PC-3 (cell line): ENCODE measurements at regions not wholly inside any gene's neighbourhood (a gene's known extent, or its start where the extent isn't known, plus 50 kb on each side); places are given as distances from the start of the nearest gene placed in this dataset.

ENCODE experiments used
- EZH2 ChIP-seq: fragments of 300-600 bp; sonication (generic); IDR thresholded peaks from one replicate; pipeline ENCODE4 v1.6.1; 2017; ENCODE audit warnings: antibody characterized with exemption, mild to moderate bottlenecking, low read length; ENCODE audit not compliant: unreplicated experiment
- EZH2phosphoT487 ChIP-seq: fragments of 300-600 bp; sonication (generic); IDR thresholded peaks from 2 replicates; pipeline ENCODE4 v1.6.1; 2018; ENCODE audit warnings: mild to moderate bottlenecking, antibody characterized with exemption, low read length, borderline replicate concordance
- TF ChIP-seq, protein P1 (sequence below): fragments of 300-600 bp; sonication (generic); conservative IDR thresholded peaks from 2 replicates; pipeline ENCODE4 v1.5.1; 2017; ENCODE audit warnings: antibody characterized with exemption, low read depth, mild to moderate bottlenecking, low read length

DNA sequence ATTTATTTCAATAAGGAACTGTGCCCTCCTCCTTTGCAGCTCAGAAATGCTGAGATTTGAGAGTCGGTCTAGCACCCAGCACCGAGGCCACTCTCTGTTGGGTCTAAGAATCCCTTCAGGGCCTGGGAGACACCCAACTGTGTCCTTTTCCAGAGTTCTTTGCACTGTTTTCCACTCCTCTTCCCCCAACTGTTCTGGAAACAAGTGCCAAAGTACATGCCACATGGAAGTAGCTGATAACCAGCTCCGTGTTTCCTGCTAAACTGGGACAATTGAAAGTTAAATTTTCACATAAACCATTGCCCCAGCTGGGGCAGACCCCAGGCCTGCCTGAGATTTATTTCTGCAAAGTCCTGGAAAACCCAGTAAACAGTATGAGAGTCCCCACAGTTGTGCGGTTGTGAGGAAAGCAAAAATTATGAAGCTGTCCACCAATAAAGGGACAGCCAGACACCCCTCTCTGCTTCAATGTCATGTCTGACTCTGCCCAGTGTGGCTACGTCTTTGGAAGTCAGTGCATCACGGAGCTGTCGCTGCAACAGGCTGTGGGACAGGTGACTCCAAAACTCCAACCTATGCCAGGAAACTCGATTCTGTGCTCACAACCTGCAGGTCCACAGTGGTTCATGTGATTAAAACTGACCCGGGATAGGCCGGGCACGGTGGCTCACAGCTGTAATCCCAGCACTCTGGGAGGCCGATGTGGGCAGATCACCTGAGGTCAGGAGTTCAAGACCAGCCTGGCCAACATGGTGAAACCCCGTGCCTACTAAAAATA is 178.0 kb upstream of the AFDN start:
- TF ChIP-seq, protein P1, sequence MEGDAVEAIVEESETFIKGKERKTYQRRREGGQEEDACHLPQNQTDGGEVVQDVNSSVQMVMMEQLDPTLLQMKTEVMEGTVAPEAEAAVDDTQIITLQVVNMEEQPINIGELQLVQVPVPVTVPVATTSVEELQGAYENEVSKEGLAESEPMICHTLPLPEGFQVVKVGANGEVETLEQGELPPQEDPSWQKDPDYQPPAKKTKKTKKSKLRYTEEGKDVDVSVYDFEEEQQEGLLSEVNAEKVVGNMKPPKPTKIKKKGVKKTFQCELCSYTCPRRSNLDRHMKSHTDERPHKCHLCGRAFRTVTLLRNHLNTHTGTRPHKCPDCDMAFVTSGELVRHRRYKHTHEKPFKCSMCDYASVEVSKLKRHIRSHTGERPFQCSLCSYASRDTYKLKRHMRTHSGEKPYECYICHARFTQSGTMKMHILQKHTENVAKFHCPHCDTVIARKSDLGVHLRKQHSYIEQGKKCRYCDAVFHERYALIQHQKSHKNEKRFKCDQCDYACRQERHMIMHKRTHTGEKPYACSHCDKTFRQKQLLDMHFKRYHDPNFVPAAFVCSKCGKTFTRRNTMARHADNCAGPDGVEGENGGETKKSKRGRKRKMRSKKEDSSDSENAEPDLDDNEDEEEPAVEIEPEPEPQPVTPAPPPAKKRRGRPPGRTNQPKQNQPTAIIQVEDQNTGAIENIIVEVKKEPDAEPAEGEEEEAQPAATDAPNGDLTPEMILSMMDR, result no peak
- TF ChIP-seq EZH2 (no peak), EZH2phosphoT487 (no peak)
